Testis (tissue), 2 donors: ENCODE measurements at regions not wholly inside any gene's neighbourhood (a gene's known extent, or its start where the extent isn't known, plus 50 kb on each side); places are given as distances from the start of the nearest gene placed in this dataset.

ENCODE experiments used
- DNase-seq: peaks from one replicate; pipeline ENCODE4 v3.0.0-alpha.2; 2019
- H3K27ac ChIP-seq, 2 donors: fragments of 200-600 bp; sonication (generic); one replicate each; pipeline ENCODE4 v1.5.1; 2019
- H3K27me3 ChIP-seq: fragments of 200-600 bp; sonication (generic); one replicate; pipeline ENCODE4 v1.5.1; 2019
- H3K36me3 ChIP-seq: fragments of 200-600 bp; sonication (generic); one replicate; pipeline ENCODE4 v1.5.1; 2017; ENCODE audit warnings: low read depth; ENCODE audit errors: missing control alignments
- H3K4me1 ChIP-seq: fragments of 200-600 bp; sonication (generic); one replicate; pipeline ENCODE4 v1.5.1; 2019
- H3K4me3 ChIP-seq, 2 donors: fragments of 200-600 bp; sonication (generic); one replicate each; pipeline ENCODE4 v1.5.1; 2017 to 2019
- H3K9me3 ChIP-seq: fragments of 200-600 bp; sonication (generic); one replicate; pipeline ENCODE4 v1.5.1; 2017
- POLR2A ChIP-seq: fragments of 450-650 bp; IDR thresholded peaks from one replicate; pipeline ENCODE4 v1.6.1; 2017; ENCODE audit warnings: antibody characterized with exemption, mild to moderate bottlenecking, moderate library complexity
- WGBS, 2 donors: methylation state at CpG; one replicate each; pipeline ENCODE4 v1.1.5; 2018; 5-methylcytosine and 5-hydroxymethylcytosine counted together
- intact Hi-C: fragments of 100-400 bp; cut with DNase I; formaldehyde crosslinking; loops from one replicate; pipeline ENCODE4 v1.15.1; 2023; ENCODE audit warnings: low total_unique reads
- TF ChIP-seq, protein P1 (sequence below), 3 experiments: fragments of 450-650 bp in 2 of 3; fragments of 200-600 bp in 1 of 3; sonication (generic) in 1 of 3; IDR thresholded peaks; one replicate each; pipeline ENCODE4 v1.5.1; 2016 to 2019; ENCODE audit warnings: antibody characterized with exemption in 3 of 3, mild to moderate bottlenecking in 2 of 3, moderate library complexity in 1 of 3

DNA sequence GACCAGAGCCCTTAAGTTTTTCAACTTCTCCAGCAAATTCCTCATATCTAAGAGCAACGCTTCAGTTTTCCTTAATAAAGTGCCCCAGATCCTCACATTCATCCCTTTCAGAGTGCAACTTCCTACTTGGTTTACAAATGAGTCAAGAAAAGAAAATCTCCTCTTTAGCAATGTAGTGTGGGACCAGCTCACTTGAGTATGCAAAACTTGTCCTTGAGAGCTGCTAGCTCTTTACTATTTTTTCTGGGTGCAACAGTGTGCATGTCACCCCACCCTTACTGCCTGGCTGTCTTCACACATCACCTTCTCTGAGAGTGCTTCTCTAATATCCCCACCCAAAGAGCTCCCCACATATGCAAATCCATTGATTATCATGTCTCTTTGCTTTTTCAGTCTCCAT, 203.1 kb upstream of the CAMK1G start:
- Histone ChIP-seq H3K4me1 (no peaks in the 10 kb centered on the region), H3K36me3 (no peaks in the 10 kb centered on the region), H3K27me3 (no peaks in the 10 kb centered on the region), H3K27ac (no peak overlapping the region), H3K9me3 (no peaks in the 10 kb centered on the region), H3K4me3 (no peak overlapping the region)
- DNase-seq = no peak
- intact Hi-C loops = no loop called here
- TF ChIP-seq, protein P1, sequence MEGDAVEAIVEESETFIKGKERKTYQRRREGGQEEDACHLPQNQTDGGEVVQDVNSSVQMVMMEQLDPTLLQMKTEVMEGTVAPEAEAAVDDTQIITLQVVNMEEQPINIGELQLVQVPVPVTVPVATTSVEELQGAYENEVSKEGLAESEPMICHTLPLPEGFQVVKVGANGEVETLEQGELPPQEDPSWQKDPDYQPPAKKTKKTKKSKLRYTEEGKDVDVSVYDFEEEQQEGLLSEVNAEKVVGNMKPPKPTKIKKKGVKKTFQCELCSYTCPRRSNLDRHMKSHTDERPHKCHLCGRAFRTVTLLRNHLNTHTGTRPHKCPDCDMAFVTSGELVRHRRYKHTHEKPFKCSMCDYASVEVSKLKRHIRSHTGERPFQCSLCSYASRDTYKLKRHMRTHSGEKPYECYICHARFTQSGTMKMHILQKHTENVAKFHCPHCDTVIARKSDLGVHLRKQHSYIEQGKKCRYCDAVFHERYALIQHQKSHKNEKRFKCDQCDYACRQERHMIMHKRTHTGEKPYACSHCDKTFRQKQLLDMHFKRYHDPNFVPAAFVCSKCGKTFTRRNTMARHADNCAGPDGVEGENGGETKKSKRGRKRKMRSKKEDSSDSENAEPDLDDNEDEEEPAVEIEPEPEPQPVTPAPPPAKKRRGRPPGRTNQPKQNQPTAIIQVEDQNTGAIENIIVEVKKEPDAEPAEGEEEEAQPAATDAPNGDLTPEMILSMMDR (IDR thresholded peaks at IDR 0.05) = no peak
- no peak for TF ChIP-seq POLR2A
- 76 to 86% methylated on average over 1 of the region's 1 CpG for WGBS, 2 donors

DNA sequence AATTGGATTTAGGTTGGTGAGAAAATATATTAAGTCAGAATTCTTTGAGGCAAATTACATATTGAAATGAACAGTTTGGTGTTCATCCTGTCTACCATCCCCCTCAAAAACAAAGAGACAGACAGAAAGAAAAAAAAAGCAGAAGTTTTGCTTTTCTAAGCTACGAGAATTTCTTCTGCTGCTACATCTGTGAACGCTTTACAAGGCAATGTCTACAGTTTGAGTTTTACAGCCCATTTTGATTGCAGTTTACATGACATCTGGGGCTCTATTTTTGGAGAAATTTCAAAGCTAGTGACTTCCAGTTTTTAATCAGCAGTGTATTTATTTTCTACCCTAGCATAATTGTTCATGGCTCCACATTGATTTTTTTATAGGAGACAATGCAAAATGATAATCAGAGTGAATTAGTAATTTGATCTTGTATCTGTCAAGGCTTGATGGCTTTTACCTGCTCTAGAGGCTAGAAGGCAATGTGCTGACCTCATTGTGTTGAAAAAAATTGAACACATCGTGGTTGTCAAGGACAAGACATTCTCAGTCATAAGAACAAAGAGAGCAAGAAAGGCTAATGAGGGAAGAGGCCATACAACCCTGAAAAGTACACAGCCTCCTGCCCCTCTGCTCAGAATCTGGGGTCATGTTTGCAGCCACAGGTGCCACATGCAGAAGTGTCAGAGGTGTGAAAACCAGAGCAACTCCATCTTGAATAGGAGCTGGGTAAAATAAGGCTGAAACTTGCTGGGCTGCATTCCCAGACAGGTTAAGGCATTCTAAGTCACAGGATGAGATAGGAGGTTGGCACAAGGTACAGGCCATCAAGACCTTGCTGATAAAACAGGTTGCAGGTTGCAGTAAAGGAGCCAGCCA, 201.0 kb upstream of the CAMK1G start:
- DNase-seq = no peak
- Histone ChIP-seq H3K9me3 (no peaks in the 10 kb centered on the region), H3K27ac (no peak overlapping the region), H3K4me1 (no peaks in the 10 kb centered on the region), H3K4me3 (no peak overlapping the region), H3K36me3 (no peaks in the 10 kb centered on the region), H3K27me3 (no peaks in the 10 kb centered on the region)
- TF ChIP-seq, protein P1 (IDR thresholded peaks at IDR 0.05) = no peak
- no peak for TF ChIP-seq POLR2A
- intact Hi-C loops = no loop called here
- WGBS, 2 donors = 43 to 46% methylated on average over 3 of the region's 3 CpGs

DNA sequence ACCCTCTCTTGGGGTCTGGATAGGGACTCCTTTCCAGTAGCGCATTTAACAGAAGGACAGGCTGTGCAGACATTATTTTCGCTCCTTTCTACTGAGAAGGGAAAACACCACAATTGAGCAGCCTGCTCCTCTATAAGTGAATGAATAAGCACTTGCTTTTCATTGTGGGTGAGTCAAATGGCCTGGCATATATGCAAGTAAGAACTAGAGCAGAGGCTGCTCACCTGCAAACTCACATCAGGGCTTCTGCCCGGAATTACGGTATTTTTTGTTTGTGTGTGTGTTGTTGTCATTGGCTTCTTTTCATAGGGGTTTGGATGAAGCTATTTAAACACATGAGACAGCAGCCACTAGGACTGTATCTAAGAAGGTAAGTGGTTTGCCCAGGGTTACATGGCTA, 200.1 kb upstream of the CAMK1G start:
- Histone ChIP-seq H3K4me1 (no peaks in the 10 kb centered on the region), H3K27me3 (no peaks in the 10 kb centered on the region), H3K9me3 (no peaks in the 10 kb centered on the region), H3K4me3 (no peak overlapping the region), H3K27ac (no peak overlapping the region), H3K36me3 (no peaks in the 10 kb centered on the region)
- TF ChIP-seq POLR2A = no peak
- TF ChIP-seq, protein P1 (IDR thresholded peaks at IDR 0.05) = no peak
- no peak for DNase-seq
- intact Hi-C loops = no loop called here
- 84 to 85% methylated on average over 4 of the region's 4 CpGs for WGBS, 2 donors

DNA sequence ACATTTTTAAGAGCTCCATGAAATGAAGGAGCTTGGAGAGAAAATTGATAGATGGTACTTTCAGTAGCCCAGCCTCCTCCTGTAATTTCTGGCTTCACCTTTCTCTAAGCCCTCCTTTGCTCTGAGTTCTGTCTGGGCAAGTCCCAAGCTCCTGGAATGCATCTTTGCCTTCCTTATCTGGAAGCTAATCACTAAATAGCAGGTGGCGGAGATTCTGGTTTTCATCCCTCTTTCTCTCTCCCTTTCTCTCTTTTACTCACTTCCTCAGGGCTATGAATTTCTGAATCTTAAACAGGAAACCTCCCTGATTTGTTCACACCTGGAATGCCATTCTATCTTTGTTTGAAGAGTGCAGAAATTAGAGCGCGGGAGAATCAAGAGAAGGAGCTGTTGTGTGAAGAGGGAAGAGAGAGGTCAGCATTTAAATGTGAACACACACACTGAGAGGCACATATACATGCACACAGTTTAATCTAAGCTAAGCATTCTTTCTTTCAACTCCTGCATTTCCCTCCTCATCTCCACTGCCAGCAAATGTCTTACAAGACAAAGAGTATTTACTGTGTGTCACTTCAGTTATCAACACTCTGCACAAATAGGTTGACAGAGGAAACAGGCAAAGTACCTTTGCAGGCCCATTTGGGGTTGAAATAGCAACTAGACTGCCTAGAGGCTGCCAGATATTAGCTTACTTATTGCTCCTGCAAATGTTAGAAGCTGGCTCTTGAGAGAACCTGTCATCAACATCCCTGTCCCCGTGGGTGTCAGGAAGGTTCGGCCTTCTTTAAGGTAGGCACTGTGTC, 199.4 kb upstream of the CAMK1G start:
- no peak overlapping the region for H3K4me3 ChIP-seq
- H3K9me3 ChIP-seq = no peaks in the 10 kb centered on the region
- H3K4me1 ChIP-seq = no peaks in the 10 kb centered on the region
- no peaks in the 10 kb centered on the region for H3K27me3 ChIP-seq
- no peak for TF ChIP-seq POLR2A
- TF ChIP-seq, protein P1 (IDR thresholded peaks at IDR 0.05) = no peak
- no peak for DNase-seq
- no peak overlapping the region for H3K27ac ChIP-seq
- WGBS, 2 donors = 85 to 86% methylated on average over 5 of the region's 5 CpGs
- intact Hi-C loops = no loop called here
- H3K36me3 ChIP-seq = no peaks in the 10 kb centered on the region
